Stimulated activated CD4-positive, alpha-beta T cell treated with anti-CD3 and anti-CD28 coated beads, Interleukin-15, amount 100 ng/mL, for 1 hour (primary cell): ENCODE measurements at regions not wholly inside any gene's neighbourhood (a gene's known extent, or its start where the extent isn't known, plus 50 kb on each side); places are given as distances from the start of the nearest gene placed in this dataset.
"Not testable (repeated sequence)": the region's sequence is repeated elsewhere in the genome, so short reads cannot be mapped to it uniquely, and the experiment has no call there.

ENCODE experiments used
- DNase-seq, 2 donors: peaks; one replicate each; pipeline ENCODE4 v3.0.0-alpha.2; 2020; ENCODE audit warnings: low read depth in 1 of 2, low spot score in 1 of 2

GRCh38 chr13:50474088-50474662 is 369.3 kb downstream of the DLEU7 start:
- DNase-seq, result no peak

DNA sequence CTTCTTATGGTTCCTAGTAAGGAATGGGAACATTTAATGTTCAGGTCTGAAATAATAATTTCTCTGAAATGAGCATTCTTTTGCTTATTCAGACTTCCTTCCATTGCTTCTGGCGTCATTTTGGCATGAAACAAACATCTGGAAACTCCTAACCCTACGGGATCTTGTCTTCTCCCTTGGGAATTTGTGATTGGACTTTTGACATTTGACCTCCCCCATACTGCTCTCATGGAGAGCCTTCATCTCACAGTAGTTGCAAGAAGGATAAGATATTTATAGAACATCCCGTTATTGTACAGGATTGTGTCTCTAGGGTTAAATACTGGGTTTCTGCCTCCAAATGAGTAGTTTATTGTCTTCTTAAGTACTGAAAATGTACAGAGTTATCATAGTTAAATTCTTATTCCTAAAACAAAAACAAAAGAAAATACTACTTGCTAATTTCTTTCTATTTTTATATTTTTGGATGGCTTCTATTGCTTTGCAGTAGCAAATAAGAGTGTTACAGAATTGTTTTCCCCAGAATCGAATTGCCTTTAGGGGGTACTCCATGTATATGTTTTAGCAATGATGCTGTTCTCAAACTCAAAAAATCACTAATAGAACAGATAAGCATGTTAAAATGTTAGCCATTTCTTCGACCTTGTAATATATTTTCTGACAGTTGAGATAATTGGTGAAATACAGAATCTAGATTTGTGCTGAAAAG is 366.8 kb downstream of the DLEU7 start:
- DNase-seq, result no peak

- no peak for DNase-seq
These were observed 361.6 kb downstream of the DLEU7 start for GRCh38 chr13:50481936-50482335.

DNA sequence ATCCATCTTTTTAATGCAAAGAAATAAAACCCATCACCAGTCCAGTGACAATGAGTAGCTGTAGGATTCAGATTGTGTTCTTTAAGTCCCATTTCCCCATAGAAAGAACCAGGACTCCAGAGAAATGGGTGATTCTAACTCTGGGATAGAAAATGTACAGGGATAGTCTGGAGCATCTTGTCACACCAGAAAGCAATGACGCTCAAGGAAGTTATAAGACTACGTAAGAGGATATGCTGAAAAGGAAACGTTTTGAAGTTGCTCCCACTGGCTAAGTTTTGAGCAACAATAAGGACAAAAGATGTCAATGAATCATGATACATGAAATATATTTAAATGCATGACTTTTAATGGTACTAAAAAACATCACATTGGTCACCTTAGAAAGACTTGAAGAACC is 360.1 kb downstream of the DLEU7 start:
- DNase-seq, result no peak

GRCh38 chr13:50484472-50485113 is 358.9 kb downstream of the DLEU7 start:
- no peak for DNase-seq

DNA sequence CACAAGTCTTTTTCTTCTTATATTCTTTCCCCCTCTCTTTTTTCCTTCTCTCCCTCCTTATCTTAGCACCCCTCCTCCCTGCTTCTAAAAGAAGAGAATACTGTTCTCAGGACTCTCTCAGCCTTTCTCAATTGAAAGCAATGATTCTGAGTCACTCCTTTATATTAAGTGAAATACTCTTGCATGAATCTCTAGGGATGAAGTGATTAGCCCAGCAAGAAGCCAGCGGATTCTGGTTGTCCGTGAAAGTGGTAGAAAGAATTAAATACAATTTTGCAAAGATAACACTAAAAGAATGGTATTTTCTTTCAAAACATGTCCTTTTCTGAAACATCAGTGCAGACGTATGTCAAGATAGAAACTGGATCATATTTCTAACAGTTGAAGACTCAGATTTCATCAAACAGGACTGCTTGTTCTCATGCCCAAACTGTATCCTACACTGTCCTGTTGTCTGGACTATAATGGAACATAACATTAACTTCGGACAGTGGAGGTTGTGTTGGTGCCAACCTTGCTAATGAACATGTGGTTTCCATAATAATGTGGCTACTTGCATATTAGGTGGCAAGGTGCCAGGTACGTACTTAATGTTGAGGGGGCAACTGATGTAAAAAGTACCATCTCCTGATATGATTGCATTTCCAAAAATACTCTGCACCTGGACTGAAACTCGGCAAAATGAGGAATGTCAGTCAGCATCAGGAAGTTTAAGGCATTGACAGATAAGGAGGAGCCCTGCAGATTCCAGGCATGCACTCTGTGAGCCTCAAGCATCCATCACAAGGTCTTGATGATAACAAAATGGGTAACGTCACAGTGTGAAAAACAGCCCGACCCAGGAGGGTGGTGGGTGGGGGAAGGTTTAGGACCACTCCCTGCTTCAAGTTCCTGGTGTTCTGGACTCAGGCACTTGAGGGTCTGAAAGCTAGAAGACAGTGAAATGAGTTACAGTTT is 357.2 kb downstream of the DLEU7 start:
- DNase-seq, result no peak

DNA sequence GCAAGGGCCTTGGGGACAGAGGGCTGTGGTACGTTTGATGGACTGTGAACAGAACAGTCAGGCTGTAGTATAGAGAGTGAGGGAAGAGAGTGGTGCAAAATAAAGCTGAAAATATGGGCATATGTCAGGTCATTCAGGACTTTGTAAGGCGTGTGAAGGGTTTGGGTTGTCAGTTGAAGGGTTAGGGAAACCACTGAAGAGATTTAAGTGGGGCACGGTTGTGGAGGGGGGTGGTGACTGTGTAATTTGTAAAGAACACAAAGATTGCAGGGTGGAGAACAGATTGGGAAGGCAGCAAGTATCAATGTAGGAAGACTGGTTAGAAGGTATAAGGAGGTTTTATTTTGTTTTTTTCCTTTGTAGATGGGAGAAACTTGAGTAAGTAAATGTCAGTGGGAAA is 349.8 kb downstream of the DLEU7 start:
- no peak for DNase-seq

DNA sequence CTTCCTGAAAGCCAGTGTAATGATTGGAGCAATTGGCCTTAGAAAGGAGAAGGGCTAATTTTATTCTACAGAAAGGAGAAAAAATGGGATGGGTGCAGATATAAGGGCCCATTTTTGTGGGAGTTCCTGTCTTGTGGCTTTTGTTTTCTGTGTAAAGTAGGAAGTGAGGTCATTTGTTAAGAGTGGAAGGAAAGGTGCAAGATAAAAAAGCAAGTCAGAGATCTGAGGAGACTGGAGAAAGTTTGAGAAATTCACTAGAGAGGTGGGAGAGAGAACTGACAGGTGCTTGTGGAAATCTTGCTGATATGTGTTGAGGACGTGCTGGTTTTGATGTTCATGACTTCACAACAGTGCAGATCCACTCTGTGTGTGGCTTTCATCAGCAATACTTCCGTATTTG is 349.4 kb downstream of the DLEU7 start:
- DNase-seq, result no peak

GRCh38 chr13:50503212-50503611 is 340.3 kb downstream of the DLEU7 start:
- DNase-seq, result not testable (repeated sequence)

DNA sequence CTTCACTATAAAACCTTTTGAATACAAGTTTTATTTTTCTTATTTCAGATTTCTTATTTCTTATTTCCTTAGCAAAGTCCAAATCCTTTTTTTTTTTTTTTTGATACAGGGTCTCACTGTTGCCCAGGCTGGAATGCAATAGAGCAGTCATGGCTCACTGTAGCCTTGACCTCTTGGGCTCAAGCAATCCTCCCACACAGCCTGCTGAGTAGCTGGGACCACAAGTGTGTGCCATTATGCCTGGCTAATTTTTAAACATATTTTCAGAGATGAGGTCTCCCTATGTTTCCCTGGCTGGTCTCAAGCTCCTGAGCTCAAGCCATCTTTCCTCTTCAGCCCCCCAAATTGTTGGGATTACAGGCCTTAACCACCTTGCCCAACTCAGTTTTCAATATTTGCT is 334.3 kb downstream of the DLEU7 start:
- DNase-seq, result no peak

GRCh38 chr13:50509771-50510441 is 333.6 kb downstream of the DLEU7 start:
- no peak for DNase-seq

- DNase-seq, result not testable (repeated sequence)
These were observed 332.5 kb downstream of the DLEU7 start for GRCh38 chr13:50510885-50511545.

- DNase-seq, result no peak
These were observed 331.6 kb downstream of the DLEU7 start for GRCh38 chr13:50511877-50512341.

DNA sequence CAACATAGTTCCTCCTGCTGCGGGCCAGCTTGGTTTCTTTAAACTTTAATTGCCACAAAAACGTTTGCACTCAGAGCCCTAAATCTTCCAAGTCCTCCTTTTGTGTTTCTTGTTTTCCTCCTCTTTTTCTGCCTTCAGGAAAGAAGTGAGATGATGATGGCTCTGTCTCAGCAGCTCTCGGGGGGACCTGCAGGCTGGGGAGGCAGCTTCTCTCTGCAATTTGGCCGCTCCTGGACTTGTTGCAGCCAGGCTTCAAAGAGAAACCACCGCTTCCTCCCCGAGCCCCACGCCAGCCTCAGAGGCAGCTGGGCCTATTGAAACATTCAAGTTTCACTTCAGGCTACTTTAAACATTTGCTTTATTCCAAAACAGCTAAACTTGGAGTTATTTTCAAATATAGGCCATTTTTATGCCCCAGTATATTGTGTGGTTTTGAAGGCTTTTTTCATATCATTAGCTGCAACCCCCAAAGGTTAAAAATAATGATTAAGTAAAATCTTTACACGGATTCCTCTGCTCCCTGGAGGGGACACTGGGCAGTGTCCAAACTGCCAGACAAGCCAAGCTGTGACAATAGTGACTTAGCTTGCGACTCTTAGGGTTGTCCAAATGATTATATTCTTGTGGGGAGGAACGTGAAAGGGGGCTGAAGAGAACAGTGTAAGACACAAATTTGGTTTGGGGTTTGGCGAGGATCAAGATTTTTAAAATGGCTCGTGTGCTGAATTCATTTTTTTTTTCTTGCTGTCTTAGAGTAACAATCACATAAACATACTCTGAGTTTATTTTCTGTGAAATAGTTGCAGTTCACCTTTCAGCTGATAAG is 330.8 kb downstream of the DLEU7 start:
- no peak for DNase-seq

GRCh38 chr13:50513300-50513877 is 330.1 kb downstream of the DLEU7 start:
- no peak for DNase-seq

- DNase-seq, result no peak
These were observed 329.2 kb downstream of the DLEU7 start for GRCh38 chr13:50514249-50514648.

DNA sequence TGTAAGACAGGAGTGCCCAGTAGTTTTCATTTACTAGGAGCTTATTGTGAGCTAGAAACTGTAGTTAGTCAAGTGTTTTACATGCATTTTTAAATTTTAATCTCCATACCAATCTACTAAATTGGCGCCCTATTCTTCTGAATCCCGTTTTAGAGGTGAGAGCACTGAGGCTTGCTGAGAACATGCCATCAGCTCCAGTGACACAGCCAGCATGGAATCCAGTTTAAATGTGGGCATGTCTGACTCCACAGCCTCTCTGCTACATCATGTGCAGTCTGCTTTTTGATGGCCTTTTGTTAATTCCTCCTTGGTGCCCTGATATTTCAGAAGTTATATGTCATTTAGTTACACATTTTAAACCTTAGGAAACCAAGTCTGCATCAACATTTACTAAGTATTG is 325.4 kb downstream of the DLEU7 start:
- DNase-seq, result no peak

DNA sequence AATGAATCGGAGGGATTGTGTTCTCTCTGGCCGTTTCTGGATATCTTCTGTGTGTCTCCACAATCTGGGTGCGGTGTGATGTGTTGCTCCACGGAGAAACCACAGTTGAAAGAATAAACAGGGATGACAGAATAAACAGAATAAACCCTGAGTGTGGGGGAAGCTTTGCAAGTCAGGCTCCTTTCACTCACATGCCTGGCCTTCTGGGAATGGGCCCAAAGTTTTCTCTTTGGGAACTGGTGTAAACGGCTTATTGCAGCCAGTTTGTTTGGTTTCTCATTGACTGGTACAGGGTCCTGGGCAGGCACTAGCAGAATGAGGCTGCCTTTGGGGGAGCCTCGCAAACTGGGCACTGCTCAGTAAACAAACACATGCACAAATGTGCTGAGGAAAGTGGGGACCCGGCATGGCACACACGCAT is 324.7 kb downstream of the DLEU7 start:
- no peak for DNase-seq

GRCh38 chr13:50519866-50520265 is 323.6 kb downstream of the DLEU7 start:
- no peak for DNase-seq
